ENCODE measurements at regions not wholly inside any gene's neighbourhood (a gene's known extent, or its start where the extent isn't known, plus 50 kb on each side); places are given as distances from the start of the nearest gene placed in this dataset.

- TF ChIP-seq CTCF (conservative IDR thresholded peaks at IDR 0.05; ENCODE audit: low read depth, low read length): no peak
- no peak for DNase-seq (ENCODE audit: low read depth)
- H3K4me3 ChIP-seq (ENCODE audit: low read depth, low read length): no peak overlapping the region
Measured at GRCh38 chr1:29563571-29563970, 327.2 kb downstream of the PTPRU start.

GRCh38 chr1:29563092-29563491 is 326.8 kb downstream of the PTPRU start:
- no peak for TF ChIP-seq CTCF (conservative IDR thresholded peaks at IDR 0.05; ENCODE audit: low read depth, low read length)
- no peak overlapping the region for H3K4me3 ChIP-seq (ENCODE audit: low read depth, low read length)
- no peak for DNase-seq (ENCODE audit: low read depth)

GRCh38 chr1:29559056-29559455 is 322.7 kb downstream of the PTPRU start:
- DNase-seq (ENCODE audit: low read depth): no peak
- no peak for TF ChIP-seq CTCF (conservative IDR thresholded peaks at IDR 0.05; ENCODE audit: low read depth, low read length)
- H3K4me3 ChIP-seq (ENCODE audit: low read depth, low read length): no peak overlapping the region

GRCh38 chr1:29557701-29558600 is 321.6 kb downstream of the PTPRU start:
- TF ChIP-seq CTCF (conservative IDR thresholded peaks at IDR 0.05; ENCODE audit: low read depth, low read length): no peak
- no peak for DNase-seq (ENCODE audit: low read depth)
- no peak overlapping the region for H3K4me3 ChIP-seq (ENCODE audit: low read depth, low read length)

- no peak overlapping the region for H3K4me3 ChIP-seq (ENCODE audit: low read depth, low read length)
- DNase-seq (ENCODE audit: low read depth): no peak
- no peak for TF ChIP-seq CTCF (conservative IDR thresholded peaks at IDR 0.05; ENCODE audit: low read depth, low read length)
Measured at GRCh38 chr1:29557066-29557465, 320.7 kb downstream of the PTPRU start.

GRCh38 chr1:29556657-29557056 is 320.3 kb downstream of the PTPRU start:
- DNase-seq (ENCODE audit: low read depth): no peak
- no peak for TF ChIP-seq CTCF (conservative IDR thresholded peaks at IDR 0.05; ENCODE audit: low read depth, low read length)
- no peak overlapping the region for H3K4me3 ChIP-seq (ENCODE audit: low read depth, low read length)

Data from epithelial cell of proximal tubule (primary cell).